Kidney tubule cell (primary cell): ENCODE measurements at regions not wholly inside any gene's neighbourhood (a gene's known extent, or its start where the extent isn't known, plus 50 kb on each side); places are given as distances from the start of the nearest gene placed in this dataset.
A peak's percentile ranks its signal among the peaks of the same experiment; 100 is the strongest.

ENCODE experiments used
- DNase-seq: peaks from one replicate; pipeline ENCODE4 v3.0.0-alpha.2; 2018; ENCODE audit warnings: low spot score

DNA sequence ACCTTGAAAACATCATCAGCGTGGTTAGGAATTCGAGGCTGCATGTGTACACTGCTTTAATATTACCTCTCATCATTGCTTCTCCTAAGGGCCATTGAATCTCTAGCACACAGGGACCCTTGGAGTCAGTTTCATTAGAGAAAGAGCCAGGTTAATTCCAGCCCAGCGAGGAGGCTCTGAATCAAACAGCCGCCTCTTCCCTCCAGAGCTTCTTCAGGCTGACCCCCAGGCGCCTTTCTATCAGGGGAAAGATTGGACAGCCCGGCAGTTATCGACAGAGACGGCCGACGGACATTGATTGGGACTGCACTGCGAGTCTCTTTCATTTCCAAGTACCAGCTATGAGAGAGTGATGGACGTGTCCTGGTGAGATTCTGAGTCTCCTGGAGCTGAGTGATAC is 159.2 kb downstream of the ANKRD60 start:
- DNase-seq = no peak

DNA sequence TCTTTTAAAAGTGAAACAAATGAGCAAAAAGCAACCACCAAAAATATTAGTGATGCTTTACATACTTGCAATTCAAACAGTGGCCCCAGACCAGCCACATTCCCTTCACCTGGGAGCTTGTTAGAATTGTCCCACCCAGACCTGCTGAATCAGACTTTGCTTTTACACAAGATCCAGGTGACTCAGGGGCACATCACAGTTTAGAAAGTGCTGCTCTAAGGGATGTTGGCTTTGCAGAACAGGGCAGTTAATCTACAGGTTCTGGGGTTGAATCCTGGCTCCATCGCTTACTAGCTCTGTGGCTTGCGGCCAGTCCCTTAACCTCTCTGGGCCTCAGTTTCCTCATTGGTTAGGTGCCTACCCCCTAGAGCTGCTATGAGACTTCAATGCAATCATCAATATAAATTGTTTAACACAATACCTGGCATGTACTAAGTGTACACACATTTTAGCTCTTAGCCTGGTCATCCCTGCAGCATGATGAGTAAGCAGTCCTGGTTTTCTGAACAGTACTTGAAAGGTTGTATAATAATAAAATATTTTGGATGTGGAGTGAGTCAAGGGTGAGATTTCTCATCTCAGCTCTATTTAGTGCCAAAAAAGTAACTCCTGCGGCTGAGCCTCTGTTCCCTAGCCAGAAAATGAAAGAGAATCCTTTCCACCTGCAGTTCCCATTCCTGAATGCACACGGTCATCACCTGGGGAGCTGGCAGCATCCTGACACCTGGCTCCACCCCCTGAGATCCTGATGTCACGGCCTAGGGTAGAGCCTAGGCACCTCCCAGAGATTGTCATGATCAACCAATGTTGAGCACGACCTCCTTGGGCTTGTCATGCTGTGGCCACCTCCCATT is 162.7 kb downstream of the ANKRD60 start:
- peak; percentile 46 for DNase-seq

DNA sequence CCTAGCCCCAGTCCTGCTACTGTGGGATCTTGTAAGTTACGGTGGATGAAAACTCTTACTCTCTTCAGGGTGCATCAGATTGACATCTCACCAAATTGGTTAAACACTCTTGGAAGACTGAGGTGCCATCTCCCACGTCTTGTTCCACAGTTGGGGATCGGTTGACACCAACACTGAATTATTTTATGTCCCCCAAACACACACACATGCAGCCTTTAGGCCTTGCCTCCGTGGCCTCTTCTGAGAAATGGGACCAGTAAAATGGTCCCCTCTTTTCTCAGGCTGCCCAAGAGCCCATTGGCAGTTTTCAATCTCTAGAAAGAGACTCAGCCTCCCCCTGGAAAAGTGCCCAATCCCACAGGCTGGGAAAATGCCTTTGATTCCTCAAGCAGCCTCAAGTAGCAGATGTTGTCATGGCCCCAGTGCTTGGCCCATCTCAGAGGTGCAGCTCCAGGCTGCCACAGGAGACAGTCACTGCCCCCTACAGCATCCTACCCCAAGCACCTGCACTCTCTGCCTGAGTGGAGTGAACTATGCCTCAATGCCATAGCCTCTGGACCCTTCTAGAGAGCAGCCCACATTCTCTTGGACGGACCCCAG is 163.9 kb downstream of the ANKRD60 start:
- no peak for DNase-seq

DNA sequence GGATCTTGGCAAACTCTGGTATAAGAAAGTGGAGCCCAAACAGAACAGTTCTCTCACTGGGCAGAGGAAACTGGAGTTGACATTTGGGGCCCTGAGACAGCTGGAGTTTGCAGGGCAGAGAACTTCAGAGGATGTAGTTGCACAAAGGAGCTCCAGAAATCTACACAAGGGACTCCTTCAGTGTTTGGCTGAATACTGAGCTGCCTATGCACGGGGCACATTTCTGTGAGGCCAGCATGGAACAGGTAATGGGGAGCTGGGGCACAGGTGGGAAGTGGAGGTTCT is 169.3 kb downstream of the ANKRD60 start:
- no peak for DNase-seq

DNA sequence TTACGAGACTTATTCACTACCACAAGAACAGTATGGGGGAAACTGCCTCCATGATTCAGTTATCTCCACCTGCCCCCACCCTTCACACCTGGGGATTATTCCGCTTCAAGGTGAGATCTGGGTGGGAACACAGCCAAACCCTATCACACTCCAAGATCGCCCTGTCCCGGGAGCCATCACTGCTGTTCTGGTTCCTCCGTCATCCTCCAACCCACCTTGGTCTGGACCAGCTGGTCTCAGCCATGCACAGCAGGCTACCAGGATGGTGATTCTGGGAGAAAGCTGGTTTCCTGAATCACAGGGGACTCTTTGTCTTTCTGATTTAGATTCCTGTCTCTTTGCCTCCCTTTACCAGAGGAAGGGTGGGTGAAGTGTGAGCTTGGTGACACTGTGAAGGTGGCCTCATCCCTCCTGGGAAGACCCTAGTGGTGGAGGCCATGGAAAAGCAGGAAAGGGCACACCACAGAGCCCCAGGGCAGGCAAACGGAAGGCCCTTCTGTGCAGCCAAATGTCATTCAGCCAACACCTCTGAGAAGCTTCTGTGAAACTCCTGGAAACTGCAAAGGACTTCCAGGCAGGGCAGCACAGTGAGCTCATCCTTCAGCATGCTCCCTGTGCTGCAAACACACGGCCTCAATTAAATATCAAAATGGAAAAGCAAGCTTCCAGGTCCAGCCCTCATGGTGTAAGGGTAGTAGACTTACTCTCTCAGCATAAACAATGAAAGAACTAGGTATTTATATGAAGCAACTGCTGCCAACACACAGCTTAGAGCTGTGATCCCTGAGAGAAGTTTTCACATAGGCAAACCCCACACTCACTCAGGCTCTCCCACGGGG is 169.8 kb downstream of the ANKRD60 start:
- no peak for DNase-seq

DNA sequence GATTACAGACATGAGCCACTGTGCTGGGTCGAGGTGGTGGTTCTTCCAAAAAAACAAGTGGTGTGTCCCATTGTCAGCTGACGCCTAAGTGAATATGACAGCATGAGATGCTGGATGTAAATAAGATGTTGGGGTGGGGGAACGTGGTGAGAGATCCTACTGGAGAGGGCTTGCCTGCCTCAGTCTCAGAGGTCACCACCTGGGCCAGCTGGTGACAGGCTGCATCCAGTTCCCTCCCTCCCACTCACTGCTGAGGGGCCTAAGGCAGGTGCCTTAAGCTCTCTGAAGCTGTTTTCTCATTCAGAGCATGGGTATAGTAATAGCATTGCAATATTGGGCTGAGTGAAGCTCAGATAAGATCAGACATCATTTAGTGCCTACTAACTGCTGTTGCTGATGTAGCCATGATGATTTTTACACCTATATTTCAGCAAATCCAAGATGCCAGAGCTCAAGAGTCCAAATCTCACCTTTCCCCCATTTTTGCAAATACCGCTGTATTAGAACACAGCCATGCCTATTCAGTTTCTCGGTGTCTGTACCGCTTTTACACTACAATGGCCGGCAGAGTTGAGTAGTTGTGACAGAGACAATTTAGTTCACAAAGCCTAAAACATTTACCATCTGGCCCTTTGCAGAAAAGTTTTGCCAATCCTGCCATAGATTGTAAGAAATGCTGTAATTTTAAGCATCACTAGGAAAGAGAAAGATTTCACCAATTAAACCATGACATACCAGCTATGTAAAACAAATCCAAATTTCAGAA is 171.3 kb downstream of the ANKRD60 start:
- DNase-seq = no peak

DNA sequence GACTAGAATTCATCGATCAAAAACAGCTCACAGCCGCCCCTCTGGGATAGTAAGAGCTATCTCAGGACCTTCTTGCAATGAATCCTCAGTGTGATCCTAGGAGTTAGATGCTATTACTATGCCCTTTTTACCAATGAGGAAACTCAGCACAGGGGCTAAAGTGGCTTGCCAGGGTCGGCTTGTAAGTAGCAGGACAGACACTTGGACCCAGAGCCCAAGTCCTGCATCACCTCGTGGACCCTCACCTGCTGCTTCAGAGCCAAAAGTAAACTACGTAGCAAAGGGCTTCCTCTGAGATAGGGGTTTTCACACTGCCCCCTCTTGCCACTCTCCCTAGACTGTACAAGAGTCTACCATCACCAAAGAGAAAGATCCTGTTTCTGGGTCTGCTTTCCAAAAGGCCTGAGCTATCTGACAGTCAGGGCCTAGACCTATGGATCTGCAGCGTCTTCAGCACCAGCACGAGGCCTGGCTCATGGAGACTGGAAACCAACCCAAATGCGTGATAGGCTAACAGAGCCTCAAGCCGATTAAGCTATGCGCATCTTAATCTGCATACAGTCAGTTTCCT is 172.3 kb downstream of the ANKRD60 start:
- no peak for DNase-seq

DNA sequence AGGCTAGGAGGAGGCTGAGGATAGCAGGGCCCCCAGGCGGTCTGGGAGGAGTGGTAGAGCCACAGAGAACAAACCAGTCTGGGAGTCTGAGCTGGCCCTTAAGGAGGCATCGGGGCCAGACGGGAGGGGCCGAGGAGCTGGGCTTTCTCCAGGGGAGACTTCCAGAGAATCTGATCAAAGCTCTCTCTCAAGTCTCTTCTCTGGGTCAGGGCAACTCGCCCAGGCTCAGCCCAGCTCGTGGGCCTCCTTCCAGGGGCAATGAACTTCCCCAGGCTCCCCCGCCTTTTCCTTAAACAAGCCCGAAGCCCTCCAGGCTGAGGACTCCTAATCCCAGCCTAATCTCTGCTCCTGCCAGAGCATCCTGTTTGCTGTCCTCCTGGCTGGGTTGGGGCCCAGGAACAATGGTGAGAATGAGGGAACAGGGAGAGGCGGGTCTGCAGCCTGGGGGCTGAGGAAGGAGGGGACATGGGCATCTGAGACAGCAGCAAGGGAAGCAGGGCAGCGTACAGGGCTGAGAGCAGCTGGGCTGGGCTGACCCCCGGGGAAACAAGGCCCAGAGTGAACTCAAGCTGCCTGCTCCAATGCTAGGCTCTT is 173.6 kb downstream of the ANKRD60 start:
- DNase-seq = no peak

DNA sequence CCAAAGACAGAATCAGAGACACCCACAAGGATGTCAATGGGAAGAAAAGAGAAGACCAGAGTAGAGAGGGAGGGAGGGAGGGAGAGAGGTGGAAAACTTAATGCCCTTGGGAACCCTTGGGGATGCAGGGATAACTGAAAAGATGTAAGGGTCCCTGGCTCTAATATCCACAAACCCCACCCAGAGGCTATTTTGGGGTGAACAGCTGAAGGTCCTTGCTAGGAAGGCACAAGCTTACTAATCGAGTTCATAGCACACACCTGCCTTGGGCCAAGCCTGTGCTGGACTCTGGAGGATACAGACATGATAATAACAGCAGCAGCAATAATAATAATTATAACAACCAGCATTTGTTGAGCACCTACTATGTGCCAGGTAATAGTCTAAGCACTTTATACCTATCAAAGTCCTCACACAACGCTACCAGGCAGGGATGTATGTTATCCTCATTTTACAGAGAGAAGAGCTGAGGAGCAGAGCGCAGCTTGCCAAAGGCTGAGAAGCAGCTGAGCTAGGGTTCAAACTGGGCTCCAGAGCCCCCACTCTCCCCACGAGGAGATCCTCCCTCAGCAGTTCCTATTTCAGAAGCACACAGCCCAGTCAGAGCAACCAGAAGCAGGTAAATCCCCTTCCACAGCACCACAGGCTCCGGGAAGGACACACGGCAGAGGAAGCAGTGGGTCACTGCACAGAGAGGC is 174.2 kb downstream of the ANKRD60 start:
- no peak for DNase-seq

DNA sequence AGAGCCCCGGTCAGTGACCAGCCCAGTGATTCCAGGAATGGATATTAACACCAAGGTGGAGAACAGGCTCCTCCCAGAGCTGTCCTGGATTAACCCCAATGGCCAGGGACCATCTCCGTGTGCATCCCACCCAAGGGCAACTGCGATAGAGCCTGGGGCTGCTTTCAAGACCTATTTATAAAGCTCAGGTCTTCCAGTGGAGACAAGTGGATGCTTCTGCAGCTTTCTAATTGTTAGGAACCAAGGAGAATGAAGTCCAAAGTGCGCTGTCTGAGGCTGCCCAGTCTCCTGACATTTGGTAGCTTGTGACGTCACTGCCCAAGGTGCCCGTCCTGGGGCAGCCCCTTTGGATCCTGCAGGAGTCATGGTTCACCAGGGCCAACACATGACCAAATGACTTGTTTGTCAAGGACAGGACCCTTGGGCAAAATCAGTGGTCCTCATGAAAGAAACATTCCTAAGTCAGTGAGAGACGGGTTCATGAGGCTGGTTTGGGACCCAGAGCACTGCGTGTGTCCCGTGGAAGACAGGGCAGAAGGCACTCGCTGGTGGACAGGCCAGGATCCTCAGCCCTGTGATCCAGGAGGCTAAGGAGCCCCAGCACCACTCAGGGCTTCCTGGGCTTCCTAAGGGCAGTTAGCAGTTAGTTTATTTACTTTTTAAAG is 174.9 kb downstream of the ANKRD60 start:
- DNase-seq = no peak

DNA sequence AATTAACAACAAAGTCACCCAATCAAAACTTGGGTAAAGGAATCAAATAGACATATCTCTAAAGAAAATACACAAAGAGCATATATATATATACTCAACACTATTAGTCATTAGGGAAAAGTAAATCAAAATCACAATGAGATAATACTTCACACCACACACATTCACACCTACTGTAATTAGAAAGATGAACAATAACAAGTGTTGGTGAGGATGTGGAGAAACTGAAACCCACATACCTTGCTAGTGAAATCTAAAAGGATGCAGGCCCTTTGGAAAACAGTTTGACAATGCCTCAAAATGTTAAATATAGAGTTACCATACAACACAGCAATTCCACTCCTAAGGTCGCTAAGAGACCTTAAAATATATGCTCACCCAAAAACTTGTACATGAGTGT is 177.1 kb downstream of the ANKRD60 start:
- no peak for DNase-seq

DNA sequence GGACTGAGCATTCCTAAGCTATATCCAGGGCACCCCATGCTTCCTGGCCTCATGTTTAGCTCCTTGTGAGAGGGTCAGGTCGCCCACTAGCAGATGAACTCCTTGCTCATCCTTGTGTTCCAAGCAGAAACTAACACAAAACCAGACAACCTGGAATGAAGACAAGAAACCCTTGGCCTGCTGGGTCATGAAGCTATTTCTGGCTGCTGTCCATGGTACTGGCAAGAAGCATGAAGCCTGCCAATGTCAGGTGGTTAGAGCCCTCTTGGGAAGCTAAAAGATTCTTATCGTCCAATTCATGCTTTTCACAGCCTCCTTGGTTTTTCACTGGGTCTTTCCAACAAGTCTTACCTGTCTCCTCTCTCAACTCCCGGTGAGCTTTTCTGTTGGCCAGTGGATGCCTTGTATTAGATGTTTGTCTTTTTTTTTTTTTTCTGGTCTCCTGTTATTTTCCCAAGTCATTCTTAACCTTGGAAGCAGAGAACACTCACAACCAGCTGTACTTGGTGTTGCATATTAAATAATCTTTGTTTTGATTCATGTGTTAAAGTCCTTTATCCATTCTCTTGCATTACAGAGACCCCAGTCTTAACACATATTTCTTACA is 180.3 kb downstream of the ANKRD60 start:
- peak; percentile 44 for DNase-seq

DNA sequence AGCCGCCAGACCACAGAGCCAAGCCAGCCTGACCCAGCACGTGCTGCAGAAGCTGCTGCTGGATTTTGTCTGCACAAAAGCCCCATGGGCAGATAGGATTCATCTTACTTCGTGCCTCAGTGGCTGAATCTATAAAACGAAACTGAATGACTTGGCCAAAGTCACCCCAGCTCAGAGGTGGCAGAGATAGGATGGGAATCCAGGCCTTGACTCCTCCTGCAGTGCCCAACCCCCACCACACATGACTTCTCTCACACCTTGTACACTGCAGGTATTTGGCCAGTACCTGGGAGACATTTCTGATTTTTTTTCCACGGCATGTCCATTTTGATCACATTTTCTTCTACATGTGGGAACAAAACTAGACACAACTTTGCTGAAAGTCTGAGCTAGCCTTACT is 182.1 kb downstream of the ANKRD60 start:
- DNase-seq = no peak

DNA sequence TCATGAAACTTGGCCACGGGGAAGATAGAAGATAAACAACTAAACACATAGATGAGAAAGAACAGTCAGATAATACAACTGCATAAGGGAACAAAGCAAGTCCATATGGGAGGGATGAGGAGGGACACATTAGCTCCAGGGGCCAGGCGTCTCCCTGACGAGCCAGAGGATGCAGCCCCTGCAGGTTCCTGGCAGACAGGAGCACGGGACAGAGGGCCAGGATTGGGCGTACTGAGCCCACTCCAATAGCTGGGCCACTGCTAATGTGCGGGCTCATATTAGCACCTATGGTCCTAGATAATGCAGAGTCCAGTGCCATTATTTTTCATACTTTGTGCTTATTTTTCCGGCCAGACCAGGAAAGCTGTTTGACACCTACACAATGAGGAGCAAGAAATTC is 182.9 kb downstream of the ANKRD60 start:
- no peak for DNase-seq

DNA sequence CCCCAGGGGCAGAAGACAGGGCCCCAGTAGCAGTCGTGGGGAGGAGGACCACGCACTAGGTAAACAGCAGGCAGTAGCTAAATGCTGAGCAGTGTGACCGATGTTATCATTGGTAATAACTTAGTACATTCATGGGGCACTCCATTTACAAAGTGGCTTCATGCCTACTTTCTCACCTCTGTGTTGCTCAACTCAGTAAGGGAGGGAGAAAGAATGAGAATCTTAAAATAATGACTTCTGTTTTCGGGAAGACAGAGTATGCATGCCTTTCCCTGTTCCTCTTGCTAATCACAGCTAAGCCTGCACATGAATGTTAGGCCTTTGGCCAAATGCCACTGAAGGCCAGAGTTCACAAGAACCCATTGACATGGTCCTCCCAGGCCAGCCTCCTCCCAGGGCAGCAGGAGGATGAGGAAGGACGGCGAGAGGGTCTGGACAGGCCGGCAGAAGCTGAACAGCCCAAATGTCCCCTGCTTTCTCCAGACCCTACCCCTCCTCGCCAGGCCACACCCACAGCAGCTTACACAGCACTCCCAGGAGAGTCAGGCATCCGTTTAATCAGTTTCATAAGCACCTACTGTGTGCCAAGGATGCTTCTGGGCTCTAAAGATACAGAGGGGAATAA is 183.4 kb downstream of the ANKRD60 start:
- no peak for DNase-seq

DNA sequence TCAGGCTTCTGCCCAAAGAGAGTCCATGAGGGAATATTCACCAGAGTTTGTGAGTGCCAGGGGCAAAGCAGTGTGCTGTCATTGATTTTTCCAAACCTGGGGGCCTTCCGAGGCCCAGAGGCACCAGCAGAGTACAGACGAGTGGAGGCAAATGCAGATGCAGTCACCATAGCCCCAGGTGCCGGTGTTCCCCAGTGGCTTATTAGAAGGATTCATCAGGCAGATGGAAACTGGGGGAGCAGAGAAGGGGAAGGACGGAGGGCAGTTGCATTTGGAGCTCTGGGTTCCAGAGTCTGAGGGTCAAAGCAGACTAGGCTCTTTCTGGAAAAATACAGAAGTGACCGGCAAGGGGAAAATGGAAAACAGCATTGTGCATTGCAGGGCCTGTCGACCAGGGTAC is 184.2 kb downstream of the ANKRD60 start:
- no peak for DNase-seq

DNA sequence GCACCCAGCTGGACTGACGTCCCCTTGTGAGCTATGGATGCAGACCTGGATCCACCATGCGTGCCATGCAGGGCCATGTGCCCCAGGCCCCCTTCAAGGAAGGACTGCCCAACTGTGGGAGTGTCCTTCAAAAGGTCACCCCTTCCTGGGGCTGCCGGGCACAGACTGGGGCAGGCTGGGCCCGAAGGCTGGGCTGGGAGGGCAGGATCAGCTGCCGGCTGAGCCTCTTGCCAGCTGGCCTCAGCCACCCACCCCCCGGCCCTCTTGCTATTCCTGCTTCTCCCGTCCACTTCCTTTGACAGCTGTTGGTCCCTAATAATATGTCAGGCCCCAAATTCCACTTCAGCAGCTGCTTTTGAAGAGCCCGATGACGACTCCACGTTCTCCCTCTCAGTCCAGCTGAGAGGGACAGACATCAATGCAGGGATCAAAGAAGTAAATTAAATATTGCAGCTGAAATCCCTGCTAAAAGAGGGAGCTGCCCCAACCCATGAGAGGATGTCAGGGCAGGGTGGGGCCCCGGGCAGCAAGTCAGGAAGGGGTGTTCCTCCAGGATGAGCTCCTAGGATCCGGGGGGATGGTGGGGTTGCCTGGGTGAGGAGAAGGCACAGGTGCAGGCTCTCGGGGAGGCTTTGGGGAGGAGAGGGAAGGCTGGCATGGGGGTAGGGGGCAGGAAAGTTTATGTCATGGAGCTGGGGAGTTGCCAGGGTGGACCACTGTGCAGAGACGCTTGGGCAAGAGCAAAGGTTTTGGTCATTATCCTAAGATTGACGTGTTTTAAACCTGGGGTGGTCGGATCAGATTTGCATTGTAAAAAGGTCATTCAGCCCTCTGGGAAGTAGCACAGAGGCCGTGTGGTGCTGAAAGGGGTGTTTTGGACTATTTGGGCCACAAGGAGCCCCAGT is 185.0 kb downstream of the ANKRD60 start:
- no peak for DNase-seq

DNA sequence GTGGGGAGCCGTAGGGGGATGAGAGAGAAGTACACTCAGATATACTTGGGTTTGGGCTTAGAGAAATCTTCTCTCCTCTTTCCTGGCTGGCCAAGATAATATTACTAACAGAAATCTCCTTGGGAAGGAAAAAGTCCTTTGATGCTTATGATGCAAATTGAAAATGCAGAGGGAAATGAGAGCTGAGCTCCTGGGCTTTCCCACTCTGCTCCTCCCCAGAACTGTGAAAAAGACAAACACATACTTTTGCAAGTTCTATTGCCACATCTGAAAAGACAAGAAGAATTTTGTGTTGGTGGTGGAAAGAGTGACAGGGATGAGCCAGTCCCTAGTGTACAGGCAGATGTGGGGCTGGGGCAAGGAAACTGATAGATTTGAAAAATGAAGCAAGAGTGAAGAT is 185.9 kb downstream of the ANKRD60 start:
- DNase-seq = no peak
